ENCODE measurements at regions not wholly inside any gene's neighbourhood (a gene's known extent, or its start where the extent isn't known, plus 50 kb on each side); places are given as distances from the start of the nearest gene placed in this dataset.
A peak's percentile ranks its signal among the peaks of the same experiment; 100 is the strongest.

GRCh38 chr7:109844362-109844761, 1246.6 kb upstream of the LRRN3 start:
- DNase-seq (peak in 2 of 5 donors; percentile 14 to 49), FAIRE-seq (no peak)
- intact Hi-C loops (cut with DNase I), result no loop called here
- peak; percentile 33 for TF ChIP-seq CTCF (IDR thresholded peaks at IDR 0.05; ENCODE audit: borderline replicate concordance, extremely low read depth, insufficient read depth)
- Histone ChIP-seq H3K9ac (ENCODE audit: low read length in 3 of 3) (no peak overlapping the region), H3K27ac (ENCODE audit: low read depth in 2 of 2, low read length in 2 of 2) (no peak overlapping the region), H3K4me1 (ENCODE audit: control insufficient read depth in 2 of 3, insufficient read depth in 2 of 3, low read depth in 1 of 3, low read length in 3 of 3) (no peaks in the 10 kb centered on the region), H3K27me3 (ENCODE audit: control insufficient read depth, insufficient read depth, low read length) (no peaks in the 10 kb centered on the region), H3K9me3 (ENCODE audit: control insufficient read depth in 2 of 3, insufficient read depth in 1 of 3, low read length in 3 of 3) (no peaks in the 10 kb centered on the region), H3K36me3 (ENCODE audit: control insufficient read depth in 2 of 3, insufficient read depth in 3 of 3, low read length in 3 of 3) (no peaks in the 10 kb centered on the region), H3K4me3 (ENCODE audit: low read length in 3 of 3) (no peak overlapping the region)

- Histone ChIP-seq H3K36me3 (ENCODE audit: control insufficient read depth in 2 of 3, insufficient read depth in 3 of 3, low read length in 3 of 3) (no peaks in the 10 kb centered on the region), H3K4me1 (ENCODE audit: control insufficient read depth in 2 of 3, insufficient read depth in 2 of 3, low read depth in 1 of 3, low read length in 3 of 3) (no peaks in the 10 kb centered on the region), H3K27me3 (ENCODE audit: control insufficient read depth, insufficient read depth, low read length) (no peaks in the 10 kb centered on the region), H3K27ac (ENCODE audit: low read depth in 2 of 2, low read length in 2 of 2) (no peak overlapping the region), H3K9me3 (ENCODE audit: control insufficient read depth in 2 of 3, insufficient read depth in 1 of 3, low read length in 3 of 3) (no peaks in the 10 kb centered on the region), H3K9ac (ENCODE audit: low read length in 3 of 3) (no peak overlapping the region), H3K4me3 (ENCODE audit: low read length in 3 of 3) (no peak overlapping the region)
- FAIRE-seq (no peak), DNase-seq (peak in 3 of 5 donors; percentile 10 to 57 (median 52))
- TF ChIP-seq CTCF (IDR thresholded peaks at IDR 0.05; ENCODE audit: borderline replicate concordance, extremely low read depth, insufficient read depth), result no peak
- intact Hi-C loops (cut with DNase I), result no loop called here
These were observed 1226.7 kb upstream of the LRRN3 start for GRCh38 chr7:109864230-109864629.

DNA sequence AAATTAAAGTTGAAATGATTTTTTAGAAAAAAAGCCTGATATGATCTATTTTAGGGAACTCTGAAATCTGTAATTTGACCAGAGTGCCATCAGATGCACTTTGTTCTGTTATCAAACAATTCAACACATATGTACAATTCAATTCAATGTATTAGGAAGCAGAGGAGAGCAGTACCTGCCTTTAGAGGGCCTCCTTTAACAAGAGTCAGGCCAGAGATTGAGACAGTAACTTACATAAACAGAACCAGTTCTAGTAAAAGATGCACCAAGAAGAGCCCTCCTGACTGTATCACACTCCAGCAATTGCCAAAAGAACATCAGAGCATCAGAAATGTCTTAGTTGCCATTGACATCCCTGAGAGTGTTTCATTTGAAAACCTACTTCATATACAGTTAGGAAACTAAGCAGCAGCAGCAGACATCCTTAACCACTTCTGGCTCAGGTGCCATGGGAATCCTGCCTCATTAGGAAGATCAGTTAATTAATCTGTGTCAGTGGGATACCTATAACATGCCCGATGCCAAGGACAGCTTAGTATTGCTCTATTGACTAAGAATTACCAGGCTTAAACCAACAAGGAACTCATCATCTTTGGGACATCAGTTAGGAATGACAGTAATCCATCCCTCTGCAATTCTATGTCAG, 1222.6 kb upstream of the LRRN3 start:
- intact Hi-C loops (cut with DNase I), result no loop called here
- Histone ChIP-seq H3K27ac (ENCODE audit: low read depth in 2 of 2, low read length in 2 of 2) (no peak overlapping the region), H3K9ac (ENCODE audit: low read length in 3 of 3) (no peak overlapping the region), H3K36me3 (ENCODE audit: control insufficient read depth in 2 of 3, insufficient read depth in 3 of 3, low read length in 3 of 3) (no peaks in the 10 kb centered on the region), H3K27me3 (ENCODE audit: control insufficient read depth, insufficient read depth, low read length) (no peaks in the 10 kb centered on the region), H3K4me3 (ENCODE audit: low read length in 3 of 3) (no peak overlapping the region), H3K4me1 (ENCODE audit: control insufficient read depth in 2 of 3, insufficient read depth in 2 of 3, low read depth in 1 of 3, low read length in 3 of 3) (no peaks in the 10 kb centered on the region), H3K9me3 (ENCODE audit: control insufficient read depth in 2 of 3, insufficient read depth in 1 of 3, low read length in 3 of 3) (no peaks in the 10 kb centered on the region)
- DNase-seq (no peak), FAIRE-seq (no peak)
- TF ChIP-seq CTCF (IDR thresholded peaks at IDR 0.05; ENCODE audit: borderline replicate concordance, extremely low read depth, insufficient read depth), result no peak

DNA sequence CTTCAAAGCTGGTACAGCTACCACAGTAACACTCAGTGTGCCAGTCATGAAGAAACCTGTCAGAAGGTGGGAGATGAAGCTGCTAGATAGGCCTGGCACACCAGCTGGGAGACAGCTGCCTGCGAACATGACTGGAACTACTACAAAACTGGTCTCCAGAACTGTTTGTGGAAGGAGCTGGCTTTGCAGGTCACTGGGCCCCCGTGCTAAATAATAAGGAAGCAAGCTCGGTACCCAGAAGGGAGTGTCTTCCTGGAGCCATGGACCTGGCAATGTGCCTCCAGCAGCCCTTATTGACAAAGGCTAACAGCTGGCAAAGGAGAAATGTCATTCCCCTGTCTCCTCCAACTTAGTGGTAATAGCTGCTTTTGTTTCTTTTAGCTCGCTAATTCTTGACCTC, 1217.6 kb upstream of the LRRN3 start:
- FAIRE-seq (no peak), DNase-seq (no peak)
- Histone ChIP-seq H3K9me3 (ENCODE audit: control insufficient read depth in 2 of 3, insufficient read depth in 1 of 3, low read length in 3 of 3) (no peaks in the 10 kb centered on the region), H3K9ac (ENCODE audit: low read length in 3 of 3) (no peak overlapping the region), H3K36me3 (ENCODE audit: control insufficient read depth in 2 of 3, insufficient read depth in 3 of 3, low read length in 3 of 3) (no peaks in the 10 kb centered on the region), H3K4me3 (ENCODE audit: low read length in 3 of 3) (no peak overlapping the region), H3K27me3 (ENCODE audit: control insufficient read depth, insufficient read depth, low read length) (no peaks in the 10 kb centered on the region), H3K27ac (ENCODE audit: low read depth in 2 of 2, low read length in 2 of 2) (no peak overlapping the region), H3K4me1 (ENCODE audit: control insufficient read depth in 2 of 3, insufficient read depth in 2 of 3, low read depth in 1 of 3, low read length in 3 of 3) (no peaks in the 10 kb centered on the region)
- TF ChIP-seq CTCF (IDR thresholded peaks at IDR 0.05; ENCODE audit: borderline replicate concordance, extremely low read depth, insufficient read depth), result no peak
- intact Hi-C loops (cut with DNase I), result no loop called here
